ENCODE measurements at regions not wholly inside any gene's neighbourhood (a gene's known extent, or its start where the extent isn't known, plus 50 kb on each side); places are given as distances from the start of the nearest gene placed in this dataset.

DNA sequence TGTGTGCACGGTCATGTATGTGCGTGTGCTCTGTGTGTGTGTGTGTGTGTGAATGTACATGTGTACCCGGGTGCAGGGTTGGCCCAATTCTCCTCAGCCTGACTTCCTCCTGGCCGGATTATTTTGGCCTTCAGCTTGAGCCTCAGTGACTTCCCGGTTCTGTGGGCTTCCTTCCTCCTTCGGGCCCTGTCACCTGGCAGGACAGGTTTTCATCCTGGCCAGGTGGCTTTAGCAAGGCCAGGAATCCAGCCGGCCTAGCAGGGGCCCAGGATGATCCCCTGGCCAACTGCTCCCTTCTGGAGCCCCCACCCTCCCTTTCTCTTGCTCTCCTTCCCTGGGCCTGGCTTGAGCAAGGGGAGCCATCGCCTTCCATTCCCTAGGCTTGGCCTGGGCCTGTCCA is 140.5 kb downstream of the INHBB start:
- TF ChIP-seq, protein P1, sequence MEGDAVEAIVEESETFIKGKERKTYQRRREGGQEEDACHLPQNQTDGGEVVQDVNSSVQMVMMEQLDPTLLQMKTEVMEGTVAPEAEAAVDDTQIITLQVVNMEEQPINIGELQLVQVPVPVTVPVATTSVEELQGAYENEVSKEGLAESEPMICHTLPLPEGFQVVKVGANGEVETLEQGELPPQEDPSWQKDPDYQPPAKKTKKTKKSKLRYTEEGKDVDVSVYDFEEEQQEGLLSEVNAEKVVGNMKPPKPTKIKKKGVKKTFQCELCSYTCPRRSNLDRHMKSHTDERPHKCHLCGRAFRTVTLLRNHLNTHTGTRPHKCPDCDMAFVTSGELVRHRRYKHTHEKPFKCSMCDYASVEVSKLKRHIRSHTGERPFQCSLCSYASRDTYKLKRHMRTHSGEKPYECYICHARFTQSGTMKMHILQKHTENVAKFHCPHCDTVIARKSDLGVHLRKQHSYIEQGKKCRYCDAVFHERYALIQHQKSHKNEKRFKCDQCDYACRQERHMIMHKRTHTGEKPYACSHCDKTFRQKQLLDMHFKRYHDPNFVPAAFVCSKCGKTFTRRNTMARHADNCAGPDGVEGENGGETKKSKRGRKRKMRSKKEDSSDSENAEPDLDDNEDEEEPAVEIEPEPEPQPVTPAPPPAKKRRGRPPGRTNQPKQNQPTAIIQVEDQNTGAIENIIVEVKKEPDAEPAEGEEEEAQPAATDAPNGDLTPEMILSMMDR (IDR thresholded peaks at IDR 0.05), result no peak
- no peak for TF ChIP-seq POLR2A (IDR thresholded peaks at IDR 0.05)
